ENCODE measurements at regions not wholly inside any gene's neighbourhood (a gene's known extent, or its start where the extent isn't known, plus 50 kb on each side); places are given as distances from the start of the nearest gene placed in this dataset.

DNA sequence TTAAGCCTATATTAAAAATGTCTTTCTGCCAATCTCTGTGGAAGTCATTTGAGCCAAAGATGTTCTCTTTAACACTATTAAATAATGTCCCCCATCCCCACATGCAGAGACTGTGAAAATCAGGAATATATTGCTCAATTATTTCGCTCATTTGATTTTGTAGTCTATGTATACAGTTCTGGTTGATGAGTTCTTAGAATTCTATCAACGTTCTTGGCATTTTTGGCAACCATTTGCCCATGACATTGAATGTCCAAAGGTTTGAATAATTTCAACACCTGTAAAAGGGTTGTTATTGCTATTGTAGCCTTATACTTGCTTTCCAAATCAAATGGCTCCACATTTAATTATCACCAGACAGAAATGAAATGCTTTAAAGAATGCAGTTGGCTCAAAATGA lies 536.1 kb downstream of the CAAP1 start:
- Mint-ChIP-seq H3K27me3 (no peaks in the 10 kb centered on the region), H3K36me3 (ENCODE audit: insufficient read depth) (no peaks in the 10 kb centered on the region), H3K27ac (no peak overlapping the region), H3K9me3 (ENCODE audit: low read depth) (peaks cover 6% of the 10 kb centered on the region), H3K4me3 (ENCODE audit: low read depth) (no peak overlapping the region), H3K4me1 (ENCODE audit: low read depth) (no peaks in the 10 kb centered on the region)
- TF ChIP-seq, protein P1, sequence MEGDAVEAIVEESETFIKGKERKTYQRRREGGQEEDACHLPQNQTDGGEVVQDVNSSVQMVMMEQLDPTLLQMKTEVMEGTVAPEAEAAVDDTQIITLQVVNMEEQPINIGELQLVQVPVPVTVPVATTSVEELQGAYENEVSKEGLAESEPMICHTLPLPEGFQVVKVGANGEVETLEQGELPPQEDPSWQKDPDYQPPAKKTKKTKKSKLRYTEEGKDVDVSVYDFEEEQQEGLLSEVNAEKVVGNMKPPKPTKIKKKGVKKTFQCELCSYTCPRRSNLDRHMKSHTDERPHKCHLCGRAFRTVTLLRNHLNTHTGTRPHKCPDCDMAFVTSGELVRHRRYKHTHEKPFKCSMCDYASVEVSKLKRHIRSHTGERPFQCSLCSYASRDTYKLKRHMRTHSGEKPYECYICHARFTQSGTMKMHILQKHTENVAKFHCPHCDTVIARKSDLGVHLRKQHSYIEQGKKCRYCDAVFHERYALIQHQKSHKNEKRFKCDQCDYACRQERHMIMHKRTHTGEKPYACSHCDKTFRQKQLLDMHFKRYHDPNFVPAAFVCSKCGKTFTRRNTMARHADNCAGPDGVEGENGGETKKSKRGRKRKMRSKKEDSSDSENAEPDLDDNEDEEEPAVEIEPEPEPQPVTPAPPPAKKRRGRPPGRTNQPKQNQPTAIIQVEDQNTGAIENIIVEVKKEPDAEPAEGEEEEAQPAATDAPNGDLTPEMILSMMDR (IDR thresholded peaks at IDR 0.05; ENCODE audit: unreplicated experiment): no peak
- DNase-seq (ENCODE audit: low spot score, unreplicated experiment): no peak

DNA sequence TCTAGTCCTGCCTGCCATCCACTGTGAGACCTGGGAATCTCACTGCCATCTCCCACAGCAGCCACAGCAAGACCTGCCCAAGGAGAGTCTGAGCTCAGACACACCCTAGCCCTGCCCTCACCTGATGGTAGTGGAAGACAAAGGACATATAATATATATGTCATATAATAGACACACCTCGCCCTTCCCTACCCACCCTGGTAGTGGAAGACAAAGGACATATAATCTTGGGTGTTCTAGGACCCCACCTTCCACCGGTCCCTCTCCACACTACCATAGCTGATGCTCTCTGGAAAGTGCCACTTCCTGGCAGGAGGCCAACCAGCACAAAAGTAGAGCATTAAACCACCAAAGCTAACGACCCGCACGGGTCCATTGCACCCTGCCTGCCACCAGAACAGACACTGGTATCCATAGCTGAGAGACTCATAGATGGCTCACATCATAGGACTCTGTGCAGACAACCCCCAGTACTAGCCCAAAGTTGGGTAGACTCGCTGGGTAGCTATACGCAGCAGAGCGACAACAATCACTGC lies 545.6 kb downstream of the CAAP1 start:
- H3K27me3 Mint-ChIP-seq: no peaks in the 10 kb centered on the region
- no peak overlapping the region for H3K27ac Mint-ChIP-seq
- peaks cover 35% of the 10 kb centered on the region for H3K9me3 Mint-ChIP-seq (ENCODE audit: low read depth)
- DNase-seq (ENCODE audit: low spot score, unreplicated experiment): no peak
- TF ChIP-seq, protein P1 (IDR thresholded peaks at IDR 0.05; ENCODE audit: unreplicated experiment): no peak
- H3K4me3 Mint-ChIP-seq (ENCODE audit: low read depth): no peak overlapping the region
- H3K36me3 Mint-ChIP-seq (ENCODE audit: insufficient read depth): peaks cover 4% of the 10 kb centered on the region
- peaks cover 2% of the 10 kb centered on the region for H3K4me1 Mint-ChIP-seq (ENCODE audit: low read depth)

DNA sequence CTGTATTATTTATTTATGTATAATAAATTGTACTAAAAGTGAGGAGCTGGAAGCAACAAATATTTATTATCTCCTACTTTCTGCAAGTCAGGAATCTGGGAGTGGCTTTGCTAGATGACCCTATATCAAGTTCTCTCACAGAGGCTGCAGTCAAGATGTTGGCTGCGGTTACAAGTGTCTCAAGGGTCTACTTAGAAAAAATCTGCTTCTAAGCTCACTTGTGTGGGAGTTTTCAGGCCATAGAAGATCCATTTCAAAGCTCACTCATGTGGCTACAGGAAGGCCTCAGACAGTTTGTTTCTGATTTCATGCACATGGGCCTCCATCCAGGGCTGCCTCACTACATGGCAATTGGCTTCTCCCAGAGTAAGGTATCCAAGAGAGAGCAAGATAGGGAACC lies 551.1 kb downstream of the CAAP1 start:
- no peak overlapping the region for H3K27ac Mint-ChIP-seq
- H3K27me3 Mint-ChIP-seq: no peaks in the 10 kb centered on the region
- no peak for DNase-seq (ENCODE audit: low spot score, unreplicated experiment)
- H3K4me1 Mint-ChIP-seq (ENCODE audit: low read depth): peaks cover 2% of the 10 kb centered on the region
- H3K36me3 Mint-ChIP-seq (ENCODE audit: insufficient read depth): peaks cover 4% of the 10 kb centered on the region
- no peak overlapping the region for H3K4me3 Mint-ChIP-seq (ENCODE audit: low read depth)
- TF ChIP-seq, protein P1 (IDR thresholded peaks at IDR 0.05; ENCODE audit: unreplicated experiment): no peak
- peaks cover 29% of the 10 kb centered on the region for H3K9me3 Mint-ChIP-seq (ENCODE audit: low read depth)

DNA sequence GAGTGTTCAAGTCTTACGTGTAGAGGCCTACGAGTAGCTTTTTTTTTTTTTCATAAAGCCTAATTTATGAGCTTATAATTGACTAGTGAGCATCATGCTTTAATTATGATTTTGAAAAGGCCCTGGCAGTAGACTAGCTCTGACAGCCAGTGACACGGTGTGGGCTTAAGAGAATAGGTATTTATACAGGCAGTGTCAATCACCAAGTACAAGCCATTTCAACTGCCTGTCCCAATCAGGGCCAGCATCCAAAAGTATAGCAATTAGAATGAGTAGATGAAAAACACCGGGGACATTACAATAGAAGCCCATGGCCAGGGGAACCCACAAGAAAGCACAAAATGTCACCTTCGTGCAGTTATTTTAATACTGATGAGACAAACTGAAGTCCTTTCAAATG lies 552.8 kb downstream of the CAAP1 start:
- no peak for DNase-seq (ENCODE audit: low spot score, unreplicated experiment)
- no peaks in the 10 kb centered on the region for H3K27me3 Mint-ChIP-seq
- peaks cover 4% of the 10 kb centered on the region for H3K36me3 Mint-ChIP-seq (ENCODE audit: insufficient read depth)
- H3K4me3 Mint-ChIP-seq (ENCODE audit: low read depth): no peak overlapping the region
- TF ChIP-seq, protein P1 (IDR thresholded peaks at IDR 0.05; ENCODE audit: unreplicated experiment): no peak
- no peak overlapping the region for H3K27ac Mint-ChIP-seq
- H3K9me3 Mint-ChIP-seq (ENCODE audit: low read depth): peaks cover 19% of the 10 kb centered on the region
- H3K4me1 Mint-ChIP-seq (ENCODE audit: low read depth): peaks cover 7% of the 10 kb centered on the region

DNA sequence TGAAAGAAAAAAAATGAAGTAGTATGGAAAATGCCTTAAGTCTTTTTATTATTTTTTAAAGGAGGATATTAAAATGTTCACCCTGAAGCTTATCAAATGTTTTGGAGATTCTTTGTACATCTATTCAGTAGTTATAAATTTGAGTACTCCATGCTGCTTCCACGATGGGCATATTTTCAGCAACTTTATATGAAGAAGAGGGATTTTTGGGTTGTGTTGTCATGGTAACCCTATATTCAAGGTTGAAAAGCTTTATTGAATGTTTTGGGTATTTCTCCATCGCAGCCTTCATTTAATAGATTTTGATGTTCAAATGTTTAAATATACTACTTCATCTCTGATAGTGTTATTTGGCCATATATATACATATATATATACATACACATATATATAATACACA lies 557.5 kb downstream of the CAAP1 start:
- no peaks in the 10 kb centered on the region for H3K36me3 Mint-ChIP-seq (ENCODE audit: insufficient read depth)
- H3K27ac Mint-ChIP-seq: no peak overlapping the region
- DNase-seq (ENCODE audit: low spot score, unreplicated experiment): no peak
- H3K4me1 Mint-ChIP-seq (ENCODE audit: low read depth): peaks cover 10% of the 10 kb centered on the region
- H3K9me3 Mint-ChIP-seq (ENCODE audit: low read depth): no peaks in the 10 kb centered on the region
- no peaks in the 10 kb centered on the region for H3K27me3 Mint-ChIP-seq
- H3K4me3 Mint-ChIP-seq (ENCODE audit: low read depth): no peak overlapping the region
- TF ChIP-seq, protein P1 (IDR thresholded peaks at IDR 0.05; ENCODE audit: unreplicated experiment): no peak
